H9 (cell line): ENCODE measurements at regions not wholly inside any gene's neighbourhood (a gene's known extent, or its start where the extent isn't known, plus 50 kb on each side); places are given as distances from the start of the nearest gene placed in this dataset.

Experiments
- DNase-seq: peaks from one replicate; pipeline ENCODE4 v3.0.0-alpha.2; 2017
- H2AFZ ChIP-seq: one replicate; pipeline ENCODE4 v1.6.1; 2013; ENCODE audit warnings: mild to moderate bottlenecking, low read length, control low read depth, moderate library complexity
- H2AK5ac ChIP-seq: 2 replicates; pipeline ENCODE4 v1.6.1; 2013; ENCODE audit warnings: low read length, control low read depth, mixed read lengths; ENCODE audit not compliant: insufficient read length
- H2BK120ac ChIP-seq: one replicate; pipeline ENCODE4 v1.6.1; 2013; ENCODE audit warnings: low read depth, mild to moderate bottlenecking, low read length, control low read depth, inconsistent platforms; ENCODE audit not compliant: poor library complexity, severe bottlenecking
- H2BK12ac ChIP-seq: 2 replicates; pipeline ENCODE4 v1.6.1; 2013; ENCODE audit warnings: low read length, control low read depth, mixed read lengths, low read depth; ENCODE audit not compliant: insufficient read length
- H2BK15ac ChIP-seq: 2 replicates; pipeline ENCODE4 v1.6.1; 2013; ENCODE audit warnings: low read depth, low read length, control low read depth
- H2BK20ac ChIP-seq: one replicate; pipeline ENCODE4 v1.6.1; 2013; ENCODE audit warnings: low read depth, mild to moderate bottlenecking, low read length, control low read depth, inconsistent platforms; ENCODE audit not compliant: poor library complexity, severe bottlenecking
- H2BK5ac ChIP-seq: 2 replicates; pipeline ENCODE4 v1.6.1; 2013; ENCODE audit warnings: low read length, control low read depth, mixed read lengths; ENCODE audit not compliant: insufficient read length
- H3K14ac ChIP-seq: 2 replicates; pipeline ENCODE4 v1.6.1; 2013; ENCODE audit warnings: low read length, control low read depth; ENCODE audit not compliant: insufficient read depth
- H3K18ac ChIP-seq: 2 replicates; pipeline ENCODE4 v1.6.1; 2013; ENCODE audit warnings: low read depth, mild to moderate bottlenecking, mixed read lengths, low read length, control low read depth; ENCODE audit not compliant: insufficient read length
- H3K23ac ChIP-seq: 2 replicates; pipeline ENCODE4 v1.6.1; 2013; ENCODE audit warnings: low read length, control low read depth, mixed read lengths, low read depth; ENCODE audit not compliant: insufficient read length
- H3K23me2 ChIP-seq: 2 replicates; pipeline ENCODE4 v1.6.1; 2013; ENCODE audit warnings: low read depth, mild to moderate bottlenecking, mixed read lengths, low read length, control low read depth; ENCODE audit not compliant: insufficient read length, poor library complexity, severe bottlenecking
- H3K27ac ChIP-seq: 2 replicates; pipeline ENCODE4 v1.5.1; 2013; ENCODE audit warnings: low read length, control low read depth, mixed read lengths, low read depth; ENCODE audit not compliant: insufficient read length
- H3K27me3 ChIP-seq: 2 replicates; pipeline ENCODE4 v1.6.1; 2013; ENCODE audit warnings: low read length, control low read depth, inconsistent platforms; ENCODE audit not compliant: insufficient read depth
- H3K4ac ChIP-seq: 2 replicates; pipeline ENCODE4 v1.6.1; 2013; ENCODE audit warnings: low read depth, mild to moderate bottlenecking, control low read depth, inconsistent platforms, low read length, moderate library complexity
- H3K4me1 ChIP-seq: 2 replicates; pipeline ENCODE4 v1.6.1; 2013; ENCODE audit warnings: low read length, control low read depth, inconsistent platforms; ENCODE audit not compliant: insufficient read depth
- H3K4me2 ChIP-seq: 2 replicates; pipeline ENCODE4 v1.6.1; 2013; ENCODE audit warnings: low read length, control low read depth, mixed read lengths; ENCODE audit not compliant: insufficient read length, insufficient read depth
- H3K56ac ChIP-seq: 2 replicates; pipeline ENCODE4 v1.6.1; 2013; ENCODE audit warnings: low read depth, mild to moderate bottlenecking, mixed read lengths, low read length, control low read depth; ENCODE audit not compliant: insufficient read length
- H3K79me1 ChIP-seq: 2 replicates; pipeline ENCODE4 v1.6.1; 2013; ENCODE audit warnings: low read depth, mild to moderate bottlenecking, moderate library complexity, low read length, control low read depth, inconsistent platforms; ENCODE audit not compliant: insufficient read depth, poor library complexity, severe bottlenecking
- H3K79me2 ChIP-seq: 2 replicates; pipeline ENCODE4 v1.6.1; 2013; ENCODE audit warnings: low read length, control low read depth, inconsistent platforms; ENCODE audit not compliant: insufficient read depth
- H3K9ac ChIP-seq: 2 replicates; pipeline ENCODE4 v1.6.1; 2013; ENCODE audit warnings: low read length, control low read depth, mixed read lengths; ENCODE audit not compliant: insufficient read length; ENCODE audit errors: extremely low read depth
- H3K9me3 ChIP-seq: one replicate; pipeline ENCODE4 v1.6.1; 2013; ENCODE audit warnings: low read depth, low read length, inconsistent platforms; ENCODE audit not compliant: control insufficient read depth
- H3T11ph ChIP-seq: one replicate; pipeline ENCODE4 v1.6.1; 2013; ENCODE audit warnings: mild to moderate bottlenecking, low read length, control low read depth, inconsistent platforms
- H4K20me1 ChIP-seq: one replicate; pipeline ENCODE4 v1.6.1; 2013; ENCODE audit not compliant: control insufficient read depth, insufficient read length, insufficient read depth
- H4K5ac ChIP-seq: 2 replicates; pipeline ENCODE4 v1.6.1; 2013; ENCODE audit warnings: low read depth, mild to moderate bottlenecking, mixed read lengths, low read length, control low read depth; ENCODE audit not compliant: insufficient read length
- H4K8ac ChIP-seq: replicated peaks from 2 replicates; pipeline ENCODE4 v1.6.1; 2013; ENCODE audit warnings: low read length, control low read depth, mixed read lengths, low read depth; ENCODE audit not compliant: insufficient read length
- H4K91ac ChIP-seq: 2 replicates; pipeline ENCODE4 v1.6.1; 2013; ENCODE audit warnings: low read depth, mild to moderate bottlenecking, moderate library complexity, mixed read lengths, low read length, control low read depth; ENCODE audit not compliant: insufficient read length
- H3K27ac Mint-ChIP-seq, 3 experiments: 2 replicates in 2 of 3; 3 replicates in 1 of 3; pipeline ENCODE4 v1.8.0; 2020 to 2021; ENCODE audit warnings: mixed read lengths in 3 of 3, mild to moderate bottlenecking in 1 of 3, moderate library complexity in 1 of 3
- H3K27me3 Mint-ChIP-seq: 2 replicates; pipeline ENCODE4 v1.8.0; 2021; ENCODE audit warnings: low read depth, mild to moderate bottlenecking, moderate library complexity, mixed read lengths
- H3K36me3 Mint-ChIP-seq, 3 experiments: 2 replicates in 2 of 3; 3 replicates in 1 of 3; pipeline ENCODE4 v1.8.0; 2020 to 2021; ENCODE audit warnings: low read depth in 3 of 3, mixed read lengths in 3 of 3; ENCODE audit not compliant: insufficient read depth in 1 of 3
- H3K4me1 Mint-ChIP-seq, 2 experiments: 2 replicates each; pipeline ENCODE4 v1.8.0; 2020; ENCODE audit warnings: mixed read lengths in 2 of 2
- H3K4me3 Mint-ChIP-seq, 2 experiments: 2 replicates in 1 of 2; 3 replicates in 1 of 2; pipeline ENCODE4 v1.8.0; 2020 to 2021; ENCODE audit warnings: mild to moderate bottlenecking in 2 of 2, mixed read lengths in 2 of 2, moderate library complexity in 1 of 2
- H3K9me3 Mint-ChIP-seq, 2 experiments: 2 replicates in 1 of 2; 3 replicates in 1 of 2; pipeline ENCODE4 v1.8.0; 2020; ENCODE audit warnings: mild to moderate bottlenecking in 2 of 2, mixed read lengths in 2 of 2, moderate library complexity in 1 of 2
- CTCF ChIP-seq: fragments of 200-600 bp; sonication (generic); conservative IDR thresholded peaks from 3 replicates; pipeline ENCODE4 v1.8.0; 2021; ENCODE audit warnings: antibody characterized with exemption, mild to moderate bottlenecking

- Histone ChIP-seq H3K14ac (no peak overlapping the region), H3K4ac (no peak overlapping the region), H3K4me2 (no peak overlapping the region), H3K56ac (no peak overlapping the region), H3K4me1 (no peaks in the 10 kb centered on the region), H2BK120ac (no peak overlapping the region), H4K8ac (no peak overlapping the region), H3K9me3 (no peaks in the 10 kb centered on the region), H2AK5ac (no peak overlapping the region), H4K91ac (no peak overlapping the region), H3K79me2 (no peaks in the 10 kb centered on the region), H4K5ac (no peak overlapping the region), H2AFZ (no peak overlapping the region), H3K23me2 (no peaks in the 10 kb centered on the region), H3K23ac (no peak overlapping the region), H3K9ac (no peak overlapping the region), H2BK5ac (no peak overlapping the region), H3K27ac (no peak overlapping the region), H2BK20ac (no peak overlapping the region), H2BK15ac (no peak overlapping the region), H3T11ph (no peak overlapping the region), H3K18ac (no peak overlapping the region), H3K79me1 (no peaks in the 10 kb centered on the region), H4K20me1 (no peaks in the 10 kb centered on the region), H2BK12ac (no peak overlapping the region), H3K27me3 (no peaks in the 10 kb centered on the region)
- Mint-ChIP-seq H3K27ac (no peak overlapping the region; a peak in 1 of 7 replicates), H3K4me3 (no peak overlapping the region), H3K27me3 (no peaks in the 10 kb centered on the region), H3K4me1 (no peaks in the 10 kb centered on the region), H3K36me3 (no peaks in the 10 kb centered on the region), H3K9me3 (no peaks in the 10 kb centered on the region)
- DNase-seq: no peak
- no peak for TF ChIP-seq CTCF
These were observed 109.1 kb upstream of the BCHE start for GRCh38 chr3:165946360-165946759.
